GM12864 (cell line): ENCODE measurements at regions not wholly inside any gene's neighbourhood (a gene's known extent, or its start where the extent isn't known, plus 50 kb on each side); places are given as distances from the start of the nearest gene placed in this dataset.
"Not testable (repeated sequence)": the region's sequence is repeated elsewhere in the genome, so short reads cannot be mapped to it uniquely, and the experiment has no call there.

ENCODE experiments used
- DNase-seq: peaks from one replicate; pipeline ENCODE4 v3.0.0-alpha.2; 2011; ENCODE audit warnings: low read depth
- H3K4me3 ChIP-seq: 2 replicates; pipeline ENCODE4 v1.5.1; 2011; ENCODE audit warnings: mild to moderate bottlenecking, low read depth, low read length, control low read depth
- CTCF ChIP-seq: IDR thresholded peaks from 2 replicates; pipeline ENCODE4 v1.5.1; 2011; ENCODE audit warnings: low read depth, mild to moderate bottlenecking, moderate library complexity, low read length, control low read depth, inconsistent platforms; ENCODE audit errors: missing control alignments

GRCh38 chr6:99668036-99668705 is 61.5 kb downstream of the PRDM13 start:
- TF ChIP-seq CTCF = no peak
- H3K4me3 ChIP-seq = no peak overlapping the region
- DNase-seq = no peak

- no peak for TF ChIP-seq CTCF
- no peak for DNase-seq
- no peak overlapping the region for H3K4me3 ChIP-seq
These were observed 83.5 kb downstream of the PRDM13 start for GRCh38 chr6:99689916-99690685.

GRCh38 chr6:99702287-99702686 is 95.7 kb downstream of the PRDM13 start:
- H3K4me3 ChIP-seq, DNase-seq: not testable (repeated sequence)

- DNase-seq = no peak
- H3K4me3 ChIP-seq = no peak overlapping the region
- TF ChIP-seq CTCF = no peak
These were observed 102.4 kb downstream of the PRDM13 start for GRCh38 chr6:99709062-99709461.

GRCh38 chr6:99711302-99711701 is 104.7 kb downstream of the PRDM13 start:
- DNase-seq = no peak
- no peak overlapping the region for H3K4me3 ChIP-seq
- TF ChIP-seq CTCF = no peak

- no peak for DNase-seq
- no peak overlapping the region for H3K4me3 ChIP-seq
- no peak for TF ChIP-seq CTCF
These were observed 105.3 kb downstream of the PRDM13 start for GRCh38 chr6:99711925-99712324.

GRCh38 chr6:99712519-99712918 is 105.9 kb downstream of the PRDM13 start:
- no peak overlapping the region for H3K4me3 ChIP-seq
- no peak for DNase-seq
- no peak for TF ChIP-seq CTCF

- H3K4me3 ChIP-seq, DNase-seq: not testable (repeated sequence)
These were observed 115.4 kb downstream of the PRDM13 start for GRCh38 chr6:99722043-99722442.

GRCh38 chr6:99730237-99730636 is 123.6 kb downstream of the PRDM13 start:
- not testable (repeated sequence) for DNase-seq, H3K4me3 ChIP-seq
